Gastroesophageal sphincter (tissue), 3 donors: ENCODE measurements at regions not wholly inside any gene's neighbourhood (a gene's known extent, or its start where the extent isn't known, plus 50 kb on each side); places are given as distances from the start of the nearest gene placed in this dataset.

ENCODE experiments used
- CTCF ChIP-seq, 4 experiments: fragments of 200-600 bp in 2 of 4; fragments of 450-650 bp in 2 of 4; sonication (generic) in 1 of 4; IDR thresholded peaks; one replicate each; pipeline ENCODE4 v1.5.1; 2017 to 2019; ENCODE audit warnings: antibody characterized with exemption in 4 of 4, mild to moderate bottlenecking in 2 of 4, moderate library complexity in 2 of 4
- EP300 ChIP-seq: sonication (generic); formaldehyde crosslinking; IDR thresholded peaks from one replicate; pipeline ENCODE4 v1.6.1; 2017; ENCODE audit warnings: antibody characterized with exemption, mild to moderate bottlenecking
- POLR2A ChIP-seq, 2 donors: fragments of 450-650 bp; IDR thresholded peaks; one replicate each; pipeline ENCODE4 v1.6.1; 2017; ENCODE audit warnings: antibody characterized with exemption in 2 of 2, mild to moderate bottlenecking in 2 of 2, moderate library complexity in 1 of 2
- POLR2AphosphoS5 ChIP-seq: sonication (generic); formaldehyde crosslinking; IDR thresholded peaks from one replicate; pipeline ENCODE4 v1.6.1; 2017; ENCODE audit warnings: antibody characterized with exemption

- TF ChIP-seq POLR2AphosphoS5: no peak
- no peak for TF ChIP-seq CTCF (IDR thresholded peaks at IDR 0.05)
- no peak for TF ChIP-seq POLR2A (IDR thresholded peaks at IDR 0.05)
- TF ChIP-seq EP300: no peak
Measured at GRCh38 chr7:110609336-110609735, 481.6 kb upstream of the LRRN3 start.
